Transverse colon (tissue), 3 donors: ENCODE measurements at regions not wholly inside any gene's neighbourhood (a gene's known extent, or its start where the extent isn't known, plus 50 kb on each side); places are given as distances from the start of the nearest gene placed in this dataset.

Experiments used
- POLR2A ChIP-seq: fragments of 450-650 bp; IDR thresholded peaks from one replicate; pipeline ENCODE4 v1.6.1; 2016; ENCODE audit warnings: antibody characterized with exemption, mild to moderate bottlenecking, moderate library complexity
- POLR2AphosphoS5 ChIP-seq, 3 donors: sonication (generic); formaldehyde crosslinking; IDR thresholded peaks; one replicate each; pipeline ENCODE4 v1.6.1; 2016; ENCODE audit warnings: antibody characterized with exemption in 3 of 3

GRCh38 chr20:29740601-29740950 is 1516.9 kb upstream of the DEFB115 start:
- TF ChIP-seq POLR2A (no peak), POLR2AphosphoS5 (IDR thresholded peaks at IDR 0.05) (no peak)
